Thyroid gland (tissue), 4 donors: ENCODE measurements at regions not wholly inside any gene's neighbourhood (a gene's known extent, or its start where the extent isn't known, plus 50 kb on each side); places are given as distances from the start of the nearest gene placed in this dataset.

ENCODE experiments used
- DNase-seq, 2 donors: peaks; one replicate each; pipeline ENCODE4 v3.0.0-alpha.2; 2019
- H3K27ac ChIP-seq, 3 donors: fragments of 200-600 bp; sonication (generic); 1 replicate in 2 of 3; 2 replicates in 1 of 3; pipeline ENCODE4 v1.5.1; 2016 to 2019; ENCODE audit warnings: mild to moderate bottlenecking in 1 of 3, moderate library complexity in 1 of 3
- H3K27me3 ChIP-seq: fragments of 200-600 bp; sonication (generic); one replicate; pipeline ENCODE4 v1.5.1; 2019
- H3K36me3 ChIP-seq, 2 donors: fragments of 200-600 bp; sonication (generic); one replicate each; pipeline ENCODE4 v1.5.1; 2016 to 2019
- H3K4me1 ChIP-seq, 2 donors: fragments of 200-600 bp; sonication (generic); one replicate each; pipeline ENCODE4 v1.5.1; 2017 to 2019
- H3K4me3 ChIP-seq, 3 donors: fragments of 200-600 bp; sonication (generic); replicated peaks in 1 of 3; 1 replicate in 2 of 3; 2 replicates in 1 of 3; pipeline ENCODE4 v1.5.1; 2016; ENCODE audit warnings: mild to moderate bottlenecking in 1 of 3
- H3K9me3 ChIP-seq: fragments of 200-600 bp; sonication (generic); one replicate; pipeline ENCODE4 v1.5.1; 2017
- POLR2A ChIP-seq, 2 donors: fragments of 450-650 bp; IDR thresholded peaks; one replicate each; pipeline ENCODE4 v1.6.1; 2017; ENCODE audit warnings: antibody characterized with exemption in 2 of 2, mild to moderate bottlenecking in 2 of 2, moderate library complexity in 1 of 2
- WGBS, 2 donors: methylation state at CpG; one replicate each; pipeline ENCODE4 v1.1.5; 2017; 5-methylcytosine and 5-hydroxymethylcytosine counted together
- intact Hi-C: fragments of 100-400 bp; cut with DNase I; formaldehyde crosslinking; loops from one replicate; pipeline ENCODE4 v1.15.1; 2023
- TF ChIP-seq, protein P1 (sequence below), 6 experiments: fragments of 200-600 bp in 3 of 6; fragments of 450-650 bp in 3 of 6; sonication (generic) in 3 of 6; IDR thresholded peaks; one replicate each; pipeline ENCODE4 v1.5.1; 2016 to 2019; ENCODE audit warnings: antibody characterized with exemption in 6 of 6, mild to moderate bottlenecking in 2 of 6, inconsistent platforms in 1 of 6, moderate library complexity in 1 of 6

- intact Hi-C loops = no loop called here
- DNase-seq = no peak
- Histone ChIP-seq H3K27me3 (no peaks in the 10 kb centered on the region), H3K9me3 (no peaks in the 10 kb centered on the region), H3K4me1 (peaks cover 14 to 15% of the 10 kb centered on the region in 2 donors), H3K36me3 (no peaks in the 10 kb centered on the region), H3K4me3 (no peak overlapping the region), H3K27ac (no peak overlapping the region)
- TF ChIP-seq, protein P1, sequence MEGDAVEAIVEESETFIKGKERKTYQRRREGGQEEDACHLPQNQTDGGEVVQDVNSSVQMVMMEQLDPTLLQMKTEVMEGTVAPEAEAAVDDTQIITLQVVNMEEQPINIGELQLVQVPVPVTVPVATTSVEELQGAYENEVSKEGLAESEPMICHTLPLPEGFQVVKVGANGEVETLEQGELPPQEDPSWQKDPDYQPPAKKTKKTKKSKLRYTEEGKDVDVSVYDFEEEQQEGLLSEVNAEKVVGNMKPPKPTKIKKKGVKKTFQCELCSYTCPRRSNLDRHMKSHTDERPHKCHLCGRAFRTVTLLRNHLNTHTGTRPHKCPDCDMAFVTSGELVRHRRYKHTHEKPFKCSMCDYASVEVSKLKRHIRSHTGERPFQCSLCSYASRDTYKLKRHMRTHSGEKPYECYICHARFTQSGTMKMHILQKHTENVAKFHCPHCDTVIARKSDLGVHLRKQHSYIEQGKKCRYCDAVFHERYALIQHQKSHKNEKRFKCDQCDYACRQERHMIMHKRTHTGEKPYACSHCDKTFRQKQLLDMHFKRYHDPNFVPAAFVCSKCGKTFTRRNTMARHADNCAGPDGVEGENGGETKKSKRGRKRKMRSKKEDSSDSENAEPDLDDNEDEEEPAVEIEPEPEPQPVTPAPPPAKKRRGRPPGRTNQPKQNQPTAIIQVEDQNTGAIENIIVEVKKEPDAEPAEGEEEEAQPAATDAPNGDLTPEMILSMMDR (IDR thresholded peaks at IDR 0.05) = no peak
- TF ChIP-seq POLR2A (IDR thresholded peaks at IDR 0.05) = no peak
- WGBS, 2 donors = 92 to 96% methylated on average over 7 of the region's 7 CpGs
Observed at GRCh38 chr10:20993830-20994527, 96.9 kb upstream of the NEBL start.

- H3K4me3 ChIP-seq = no peak overlapping the region
- no peak for DNase-seq
- 93% methylated on average over 4 of the region's 4 CpGs for WGBS, 2 donors
- H3K27ac ChIP-seq = no peak overlapping the region
- no peaks in the 10 kb centered on the region for H3K27me3 ChIP-seq
- TF ChIP-seq, protein P1 (IDR thresholded peaks at IDR 0.05) = no peak
- TF ChIP-seq POLR2A (IDR thresholded peaks at IDR 0.05) = no peak
- peaks cover 14 to 15% of the 10 kb centered on the region in 2 donors for H3K4me1 ChIP-seq
- intact Hi-C loops = no loop called here
- H3K36me3 ChIP-seq = no peaks in the 10 kb centered on the region
- H3K9me3 ChIP-seq = no peaks in the 10 kb centered on the region
Observed at GRCh38 chr10:20993389-20993788, 96.3 kb upstream of the NEBL start.

GRCh38 chr10:20991526-20991925 is 94.4 kb upstream of the NEBL start:
- Histone ChIP-seq H3K36me3 (no peaks in the 10 kb centered on the region), H3K27ac (no peak overlapping the region), H3K4me3 (no peak overlapping the region), H3K27me3 (no peaks in the 10 kb centered on the region), H3K9me3 (no peaks in the 10 kb centered on the region), H3K4me1 (peaks cover 14 to 15% of the 10 kb centered on the region in 2 donors)
- intact Hi-C loops = no loop called here
- TF ChIP-seq POLR2A (IDR thresholded peaks at IDR 0.05) = no peak
- TF ChIP-seq, protein P1 (IDR thresholded peaks at IDR 0.05) = no peak
- no peak for DNase-seq
- 97 to 98% methylated on average over 1 of the region's 1 CpG for WGBS, 2 donors

- Histone ChIP-seq H3K27me3 (no peaks in the 10 kb centered on the region), H3K9me3 (no peaks in the 10 kb centered on the region), H3K27ac (no peak overlapping the region), H3K36me3 (no peaks in the 10 kb centered on the region), H3K4me3 (no peak overlapping the region), H3K4me1 (peaks cover 8% of the 10 kb centered on the region in 2 donors)
- 88 to 92% methylated on average over 1 of the region's 1 CpG for WGBS, 2 donors
- no peak for DNase-seq
- intact Hi-C loops = no loop called here
- TF ChIP-seq, protein P1 (IDR thresholded peaks at IDR 0.05) = no peak
- no peak for TF ChIP-seq POLR2A (IDR thresholded peaks at IDR 0.05)
Observed at GRCh38 chr10:20990604-20991003, 93.5 kb upstream of the NEBL start.

DNA sequence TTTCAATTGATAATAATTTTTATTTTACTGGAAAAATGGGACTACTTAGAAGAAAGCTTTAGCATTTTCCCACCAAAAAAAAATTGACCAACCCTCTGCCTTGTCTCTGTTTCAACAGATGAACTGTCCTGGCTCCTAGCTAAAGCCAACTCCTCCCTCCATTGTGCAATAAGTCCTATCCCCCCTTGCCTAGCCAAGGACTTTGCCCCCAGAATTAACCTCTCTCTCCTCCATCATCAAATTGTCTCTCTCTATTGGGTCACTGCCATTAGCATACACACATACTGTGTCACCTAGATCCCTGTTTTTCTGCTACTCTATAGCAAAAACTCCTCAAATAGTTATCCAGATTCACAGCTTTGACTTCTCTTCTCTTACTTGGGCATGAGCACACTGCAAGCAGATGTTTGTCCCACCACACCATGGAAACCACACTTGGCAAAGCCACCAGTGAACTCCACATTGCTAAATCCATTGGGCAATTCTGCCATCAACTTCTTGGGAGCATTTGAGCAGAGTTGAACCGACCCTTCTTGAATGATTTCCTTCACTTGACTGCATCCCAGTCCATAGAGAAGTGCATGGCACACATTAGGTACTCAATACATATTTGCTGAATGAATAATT is 91.4 kb upstream of the NEBL start:
- no peak for DNase-seq
- WGBS, 2 donors = 73 to 76% methylated on average over 1 of the region's 1 CpG
- TF ChIP-seq, protein P1 (IDR thresholded peaks at IDR 0.05) = no peak
- no peak for TF ChIP-seq POLR2A (IDR thresholded peaks at IDR 0.05)
- Histone ChIP-seq H3K27me3 (no peaks in the 10 kb centered on the region), H3K9me3 (no peaks in the 10 kb centered on the region), H3K36me3 (no peaks in the 10 kb centered on the region), H3K4me3 (no peak overlapping the region), H3K27ac (no peak overlapping the region), H3K4me1 (no peaks in the 10 kb centered on the region)
- intact Hi-C loops = no loop called here
